WTC11 (cell line): ENCODE measurements at regions not wholly inside any gene's neighbourhood (a gene's known extent, or its start where the extent isn't known, plus 50 kb on each side); places are given as distances from the start of the nearest gene placed in this dataset.

Experiments used
- ATAC-seq: fragments of 200-7000 bp; cut with Tn5 transposase; 2 replicates; pipeline ENCODE4 v1.10.0; 2021; ENCODE audit warnings: mild to moderate bottlenecking, moderate library complexity
- CTCF ChIA-PET: fragments of 300-600 bp; sonication (Branson Sonifier 250); formaldehyde crosslinking; loops from one replicate; lab custom pipeline; 2021; ENCODE audit warnings: antibody characterized with exemption; lab: Charles Lee
- POLR2A ChIA-PET: fragments of 350-600 bp; sonication (Branson Sonifier 250); formaldehyde crosslinking; loops from one replicate; lab custom pipeline; 2021; ENCODE audit warnings: antibody characterized with exemption; lab: Charles Lee
- DNase-seq: peaks from one replicate; pipeline ENCODE4 v3.0.0; 2021; ENCODE audit warnings: low spot score
- H3K27ac Mint-ChIP-seq: 2 replicates; pipeline ENCODE4 v1.8.0; 2021; ENCODE audit warnings: mixed read lengths
- H3K27me3 Mint-ChIP-seq: 2 replicates; pipeline ENCODE4 v1.8.0; 2021; ENCODE audit warnings: low read depth, mild to moderate bottlenecking, moderate library complexity, mixed read lengths
- H3K36me3 Mint-ChIP-seq: 2 replicates; pipeline ENCODE4 v1.8.0; 2021; ENCODE audit warnings: mixed read lengths
- H3K4me1 Mint-ChIP-seq: 2 replicates; pipeline ENCODE4 v1.8.0; 2022; ENCODE audit warnings: mixed read lengths
- H3K4me3 Mint-ChIP-seq: 2 replicates; pipeline ENCODE4 v1.8.0; 2021; ENCODE audit warnings: mild to moderate bottlenecking, moderate library complexity, mixed read lengths
- H3K9me3 Mint-ChIP-seq: 2 replicates; pipeline ENCODE4 v1.8.0; 2021; ENCODE audit warnings: mixed read lengths
- CBFB ChIP-seq: sonication (generic); formaldehyde crosslinking; IDR thresholded peaks from 2 replicates; pipeline ENCODE4 v1.8.1; 2022; ENCODE audit warnings: mild to moderate bottlenecking, low read depth, missing genetic modification reagents
- E2F4 ChIP-seq: sonication (generic); formaldehyde crosslinking; IDR thresholded peaks from 2 replicates; pipeline ENCODE4 v1.8.1; 2022; ENCODE audit warnings: low read depth, mild to moderate bottlenecking, moderate library complexity, missing genetic modification reagents, borderline replicate concordance
- E2F5 ChIP-seq: sonication (generic); formaldehyde crosslinking; IDR thresholded peaks from 2 replicates; pipeline ENCODE4 v1.8.1; 2022; ENCODE audit warnings: mild to moderate bottlenecking, moderate library complexity, missing genetic modification reagents
- ELF4 ChIP-seq: sonication (generic); formaldehyde crosslinking; IDR thresholded peaks from 2 replicates; pipeline ENCODE4 v1.8.1; 2022; ENCODE audit warnings: low read depth, mild to moderate bottlenecking, moderate library complexity, missing genetic modification reagents
- EMX1 ChIP-seq: fragments of 250-450 bp; sonication (Bioruptor Pico); IDR thresholded peaks from 2 replicates; pipeline ENCODE4 v1.8.0; 2021; ENCODE audit warnings: mild to moderate bottlenecking
- ESRRA ChIP-seq: sonication (generic); formaldehyde crosslinking; IDR thresholded peaks from 2 replicates; pipeline ENCODE4 v1.8.1; 2022; ENCODE audit warnings: mild to moderate bottlenecking, missing genetic modification reagents, borderline replicate concordance
- FOXJ3 ChIP-seq: sonication (generic); formaldehyde crosslinking; IDR thresholded peaks from 2 replicates; pipeline ENCODE4 v1.9.0; 2021; ENCODE audit warnings: missing genetic modification reagents, mild to moderate bottlenecking, borderline replicate concordance
- FOXP4 ChIP-seq: sonication (generic); formaldehyde crosslinking; IDR thresholded peaks from 2 replicates; pipeline ENCODE4 v1.8.0; 2022; ENCODE audit warnings: mild to moderate bottlenecking, missing genetic modification reagents
- GABPB1 ChIP-seq: sonication (generic); formaldehyde crosslinking; IDR thresholded peaks from 2 replicates; pipeline ENCODE4 v1.8.1; 2023; ENCODE audit warnings: mild to moderate bottlenecking, missing genetic modification reagents
- GTF2I ChIP-seq: fragments of 250-450 bp; sonication (Bioruptor Pico); conservative IDR thresholded peaks from 2 replicates; pipeline ENCODE4 v1.4.0; 2021; ENCODE audit warnings: mild to moderate bottlenecking
- RELA ChIP-seq: sonication (generic); formaldehyde crosslinking; IDR thresholded peaks from 2 replicates; pipeline ENCODE4 v1.8.1; 2022; ENCODE audit warnings: missing genetic modification reagents, mild to moderate bottlenecking, borderline replicate concordance
- TEAD1 ChIP-seq: sonication (generic); formaldehyde crosslinking; IDR thresholded peaks from 2 replicates; pipeline ENCODE4 v1.8.0; 2022; ENCODE audit warnings: mild to moderate bottlenecking, missing genetic modification reagents
- TEAD4 ChIP-seq: sonication (generic); formaldehyde crosslinking; IDR thresholded peaks from 2 replicates; pipeline ENCODE4 v1.8.0; 2022; ENCODE audit warnings: mild to moderate bottlenecking, missing genetic modification reagents
- ZBTB21 ChIP-seq: sonication (generic); formaldehyde crosslinking; IDR thresholded peaks from 2 replicates; pipeline ENCODE4 v1.8.1; 2023; ENCODE audit warnings: mild to moderate bottlenecking, missing genetic modification reagents, borderline replicate concordance
- ZMAT4 ChIP-seq: fragments of 250-450 bp; sonication (Bioruptor Pico); IDR thresholded peaks from 2 replicates; pipeline ENCODE4 v1.9.0; 2021; ENCODE audit warnings: mild to moderate bottlenecking
- ZNF121 ChIP-seq: sonication (generic); formaldehyde crosslinking; IDR thresholded peaks from 2 replicates; pipeline ENCODE4 v1.8.0; 2023; ENCODE audit warnings: missing genetic modification reagents
- ZNF138 ChIP-seq: sonication (generic); formaldehyde crosslinking; conservative IDR thresholded peaks from 2 replicates; pipeline ENCODE4 v1.8.1; 2022; ENCODE audit warnings: mild to moderate bottlenecking, moderate library complexity, missing genetic modification reagents
- ZNF263 ChIP-seq: sonication (generic); formaldehyde crosslinking; IDR thresholded peaks from 2 replicates; pipeline ENCODE4 v1.8.1; 2022; ENCODE audit warnings: low read depth, mild to moderate bottlenecking, moderate library complexity, missing genetic modification reagents
- ZNF423 ChIP-seq: fragments of 250-450 bp; sonication (Bioruptor Pico); IDR thresholded peaks from 2 replicates; pipeline ENCODE4 v2.1.2; 2022; ENCODE audit warnings: mild to moderate bottlenecking, moderate library complexity
- ZNF512 ChIP-seq: sonication (generic); formaldehyde crosslinking; IDR thresholded peaks from 2 replicates; pipeline ENCODE4 v1.8.1; 2022; ENCODE audit warnings: missing genetic modification reagents, borderline replicate concordance

GRCh38 chr4:181761156-181761555 is 482.0 kb upstream of the TENM3 start (continued):
- TF ChIP-seq ESRRA (CRISPR knock-in tag) (no peak), E2F4 (CRISPR knock-in tag) (no peak)
- TF ChIP-seq, all 79 proteins: peak for 0

GRCh38 chr4:181766061-181766548 is 477.1 kb upstream of the TENM3 start:
- ChIA-PET CTCF (no interaction called here), POLR2A (no interaction called here)
- DNase-seq (no peak), ATAC-seq (no peak)
- H3K27ac Mint-ChIP-seq = no peak overlapping the region
- H3K36me3 Mint-ChIP-seq = no peaks in the 10 kb centered on the region
- peaks cover 8% of the 10 kb centered on the region; the same call in 1 of the 2 replicates for H3K9me3 Mint-ChIP-seq
- H3K4me1 Mint-ChIP-seq = peaks cover 5% of the 10 kb centered on the region; the same call in 1 of the 2 replicates
- no peak overlapping the region for H3K4me3 Mint-ChIP-seq
- H3K27me3 Mint-ChIP-seq = no peaks in the 10 kb centered on the region
- no peak for TF ChIP-seq ZBTB21
- no peak for TF ChIP-seq EMX1 (CRISPR knock-in tag)
- no peak for TF ChIP-seq TEAD1 (CRISPR knock-in tag)
- TF ChIP-seq ZNF263 (CRISPR knock-in tag) = no peak
- TF ChIP-seq RELA = no peak
- TF ChIP-seq E2F4 (CRISPR knock-in tag) = no peak
- TF ChIP-seq GABPB1 (CRISPR knock-in tag) = no peak
- TF ChIP-seq CBFB (CRISPR knock-in tag) = no peak
- TF ChIP-seq E2F5 (CRISPR knock-in tag) = no peak
- TF ChIP-seq ZNF512 = no peak
- TF ChIP-seq ZNF138 (CRISPR knock-in tag) = no peak
- TF ChIP-seq ELF4 (CRISPR knock-in tag) = no peak
- no peak for TF ChIP-seq FOXP4 (CRISPR knock-in tag)
- no peak for TF ChIP-seq ZNF121 (CRISPR knock-in tag)
- TF ChIP-seq ZNF423 (CRISPR knock-in tag) = no peak
- no peak for TF ChIP-seq ZMAT4 (CRISPR knock-in tag)
- TF ChIP-seq TEAD4 = no peak
- TF ChIP-seq GTF2I (CRISPR knock-in tag) = no peak
- TF ChIP-seq FOXJ3 = no peak
